OCI-LY7 (cell line): ENCODE measurements at regions not wholly inside any gene's neighbourhood (a gene's known extent, or its start where the extent isn't known, plus 50 kb on each side); places are given as distances from the start of the nearest gene placed in this dataset.

Source experiments
- BruUV-seq: library from RNA; stranded (reverse); fragments of 400-500 nt; replicated peaks from 2 replicates; lab custom pipeline; 2021; lab: Mats Ljungman, UMichigan
- CTCF ChIA-PET: fragments of 300-600 bp; sonication (Branson Sonifier 250); formaldehyde crosslinking; loops from one replicate; lab custom pipeline; 2022; ENCODE audit warnings: antibody characterized with exemption; ENCODE audit not compliant: unreplicated experiment; lab: Charles Lee
- POLR2A ChIA-PET: fragments of 300-600 bp; sonication (Branson Sonifier 250); formaldehyde crosslinking; loops from one replicate; lab custom pipeline; 2022; ENCODE audit warnings: antibody characterized with exemption; lab: Charles Lee
- DNase-seq: peaks from one replicate; pipeline ENCODE4 v3.0.0-alpha.2; 2015; ENCODE audit warnings: low spot score
- H2AFZ ChIP-seq: fragments of 200-600 bp; sonication (generic), shearing (Covaris generic); 2 replicates; pipeline ENCODE4 v1.6.1; 2014; ENCODE audit warnings: mild to moderate bottlenecking, antibody characterized with exemption, low read length, moderate library complexity
- H3K27ac ChIP-seq: fragments of 200-600 bp; sonication (generic); 2 replicates; pipeline ENCODE4 v1.5.1; 2014; ENCODE audit warnings: mixed run types, low read depth, mild to moderate bottlenecking, moderate library complexity, low read length, inconsistent platforms; ENCODE audit not compliant: poor library complexity, severe bottlenecking
- H3K36me3 ChIP-seq: fragments of 200-600 bp; sonication (generic); 2 replicates; pipeline ENCODE4 v1.6.1; 2014; ENCODE audit warnings: mild to moderate bottlenecking, antibody characterized with exemption, low read length, moderate library complexity, mixed read lengths; ENCODE audit not compliant: insufficient read depth
- H3K4me1 ChIP-seq: fragments of 200-600 bp; sonication (generic); 2 replicates; pipeline ENCODE4 v1.5.1; 2014; ENCODE audit warnings: mild to moderate bottlenecking, low read length; ENCODE audit not compliant: insufficient read depth, poor library complexity, severe bottlenecking
- H3K4me2 ChIP-seq: fragments of 200-600 bp; sonication (generic); 2 replicates; pipeline ENCODE4 v1.6.1; 2014; ENCODE audit warnings: mild to moderate bottlenecking, low read length
- H3K4me3 ChIP-seq: fragments of 200-600 bp; sonication (generic); 2 replicates; pipeline ENCODE4 v1.5.1; 2014; ENCODE audit warnings: mild to moderate bottlenecking, low read depth, low read length; ENCODE audit not compliant: poor library complexity, severe bottlenecking
- H3K79me2 ChIP-seq: fragments of 200-600 bp; sonication (generic); 2 replicates; pipeline ENCODE4 v1.6.1; 2016; ENCODE audit warnings: low read depth, mild to moderate bottlenecking, low read length, moderate library complexity, mixed read lengths; ENCODE audit not compliant: insufficient read depth
- H3K9me2 ChIP-seq: fragments of 200-600 bp; sonication (generic); 2 replicates; pipeline ENCODE4 v1.6.1; 2016; ENCODE audit warnings: mild to moderate bottlenecking, low read length, mixed read lengths; ENCODE audit not compliant: insufficient read depth
- H3K9me3 ChIP-seq: fragments of 200-600 bp; sonication (generic); 2 replicates; pipeline ENCODE4 v1.6.1; 2014; ENCODE audit warnings: mild to moderate bottlenecking, mixed run types, low read length, mixed read lengths
- H4K20me1 ChIP-seq: fragments of 200-600 bp; sonication (generic); 2 replicates; pipeline ENCODE4 v1.6.1; 2014; ENCODE audit warnings: mild to moderate bottlenecking, antibody characterized with exemption, low read length, moderate library complexity, mixed read lengths; ENCODE audit not compliant: insufficient read depth
- CTCF ChIP-seq: fragments of 200-600 bp; sonication (generic); conservative IDR thresholded peaks from 2 replicates; pipeline ENCODE4 v1.5.1; 2014; ENCODE audit warnings: mild to moderate bottlenecking, antibody characterized with exemption, low read length, moderate library complexity, mixed read lengths
- EZH2phosphoT487 ChIP-seq: fragments of 200-600 bp; sonication (generic); IDR thresholded peaks from 2 replicates; pipeline ENCODE4 v1.6.1; 2018; ENCODE audit warnings: low read depth, borderline replicate concordance, mild to moderate bottlenecking, mixed run types, antibody characterized with exemption, low read length, moderate library complexity, mixed read lengths
- intact Hi-C: fragments of 100-400 bp; cut with micrococcal nuclease; formaldehyde crosslinking; loops from one replicate; pipeline ENCODE4 v1.10.0; 2022; ENCODE audit not compliant: unreplicated experiment

GRCh38 chr2:122056853-122057252 is 301.4 kb downstream of the TSN start:
- POLR2A ChIA-PET, result interaction anchor here (0.6 to 0.9 kb wide), 3 partner anchors 10 to 58 kb away, joined by 3 to 4 read pairs (median 3); no protein-coding TSS in a partner anchor
- Histone ChIP-seq H3K27ac (no peak overlapping the region), H3K79me2 (no peaks in the 10 kb centered on the region), H3K9me3 (no peaks in the 10 kb centered on the region), H2AFZ (no peak overlapping the region), H3K36me3 (no peaks in the 10 kb centered on the region), H3K9me2 (no peaks in the 10 kb centered on the region), H3K4me3 (no peak overlapping the region), H3K4me1 (no peaks in the 10 kb centered on the region), H3K4me2 (no peak overlapping the region), H4K20me1 (no peaks in the 10 kb centered on the region)
- TF ChIP-seq CTCF, result no peak
- TF ChIP-seq EZH2phosphoT487, result no peak
- no peak for DNase-seq
- intact Hi-C loops, result no loop called here
- CTCF ChIA-PET, result no interaction called here
- no TSS peak for BruUV-seq

- Histone ChIP-seq H3K4me3 (no peak overlapping the region), H3K79me2 (no peaks in the 10 kb centered on the region), H4K20me1 (no peaks in the 10 kb centered on the region), H3K4me1 (no peaks in the 10 kb centered on the region), H3K9me2 (no peaks in the 10 kb centered on the region), H3K36me3 (no peaks in the 10 kb centered on the region), H3K27ac (no peak overlapping the region), H3K9me3 (no peaks in the 10 kb centered on the region), H3K4me2 (no peak overlapping the region), H2AFZ (no peak overlapping the region)
- no TSS peak for BruUV-seq
- ChIA-PET POLR2A (interaction anchor here (0.6 to 0.7 kb wide), 2 partner anchors 595 to 1184 kb away, joined by 3 read pairs; no protein-coding TSS in a partner anchor), CTCF (no interaction called here)
- no peak for TF ChIP-seq CTCF
- no peak for TF ChIP-seq EZH2phosphoT487
- no peak for DNase-seq
- intact Hi-C loops, result no loop called here
Measured at GRCh38 chr2:122061206-122061605, 305.8 kb downstream of the TSN start.

- Histone ChIP-seq H3K4me2 (no peak overlapping the region), H3K4me3 (no peak overlapping the region), H3K9me2 (no peaks in the 10 kb centered on the region), H4K20me1 (no peaks in the 10 kb centered on the region), H3K36me3 (no peaks in the 10 kb centered on the region), H2AFZ (no peak overlapping the region), H3K27ac (no peak overlapping the region), H3K4me1 (no peaks in the 10 kb centered on the region), H3K79me2 (no peaks in the 10 kb centered on the region), H3K9me3 (no peaks in the 10 kb centered on the region)
- ChIA-PET POLR2A (interaction anchor here (0.7 kb wide), 1 partner anchor 594 kb away, joined by 3 read pairs; no protein-coding TSS in a partner anchor), CTCF (no interaction called here)
- intact Hi-C loops, result no loop called here
- BruUV-seq, result no TSS peak
- TF ChIP-seq EZH2phosphoT487, result no peak
- DNase-seq, result no peak
Measured at GRCh38 chr2:122061831-122062230, 306.4 kb downstream of the TSN start.
